ACHN (cell line): ENCODE measurements at regions not wholly inside any gene's neighbourhood (a gene's known extent, or its start where the extent isn't known, plus 50 kb on each side); places are given as distances from the start of the nearest gene placed in this dataset.
A peak's percentile ranks its signal among the peaks of the same experiment; 100 is the strongest.

Source experiments
- DNase-seq: peaks from one replicate; pipeline ENCODE4 v3.0.0-alpha.2; 2015
- in situ Hi-C: cut with HindIII; loops from 2 replicates; pipeline ENCODE4 v1.10.0; 2017; ENCODE audit warnings: low sequenced_read_pairs, low pct_ligation_motif_present, low pct_unique_long_range_greater_than_20kb

DNA sequence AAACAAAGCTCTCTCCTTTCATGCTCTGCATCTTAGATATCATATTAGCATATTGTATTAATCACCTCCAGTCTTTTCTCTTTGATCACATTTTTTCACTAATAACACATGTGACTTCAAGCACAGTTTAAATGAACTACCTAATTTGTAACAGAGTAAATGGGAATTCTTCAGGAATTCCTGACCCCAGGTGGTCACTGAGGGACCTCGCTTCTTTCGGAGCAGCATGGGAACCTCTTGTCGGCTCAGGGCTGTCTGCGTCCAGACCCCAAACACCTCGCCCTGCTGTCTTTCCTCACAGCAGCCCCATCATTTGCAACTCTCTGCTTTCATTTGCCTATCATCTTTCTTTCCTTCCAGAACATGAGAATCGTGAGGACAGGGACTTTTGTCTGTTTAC is 103.5 kb downstream of the DACT2 start:
- no peak for DNase-seq
- in situ Hi-C loops: no loop called here

DNA sequence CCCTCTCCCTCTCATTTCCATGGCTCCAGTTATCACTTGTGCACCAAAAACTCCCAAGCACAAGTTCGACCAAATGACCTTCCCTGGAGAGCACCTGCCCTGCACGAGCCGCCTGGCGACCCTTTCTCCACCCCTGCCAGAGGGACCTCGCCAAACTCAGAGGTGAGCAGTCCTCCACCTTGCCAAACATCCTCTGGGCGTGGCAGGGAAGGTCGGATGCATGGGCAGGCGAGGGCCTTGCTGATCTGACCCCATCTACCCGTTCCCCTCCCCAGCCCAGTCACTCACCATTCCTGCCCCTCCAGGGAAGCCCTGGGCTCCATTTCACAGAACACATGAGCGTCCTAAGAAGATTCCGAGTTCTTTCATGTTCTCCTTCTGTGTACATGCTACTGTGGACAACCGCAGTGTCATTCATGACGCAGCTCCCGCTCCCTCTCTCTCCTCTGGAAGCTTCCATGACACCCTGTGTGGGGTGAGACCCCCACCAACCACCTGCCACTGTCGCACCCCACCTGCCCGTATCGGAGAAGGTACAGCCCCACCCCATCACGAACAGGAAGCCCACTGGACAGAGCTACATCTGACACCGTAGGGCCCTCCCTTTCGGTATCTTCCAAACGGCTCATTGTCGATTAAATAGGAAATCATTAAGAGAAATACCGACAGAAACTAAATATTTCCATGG is 104.3 kb downstream of the DACT2 start:
- no peak for DNase-seq
- in situ Hi-C loops: no loop called here

DNA sequence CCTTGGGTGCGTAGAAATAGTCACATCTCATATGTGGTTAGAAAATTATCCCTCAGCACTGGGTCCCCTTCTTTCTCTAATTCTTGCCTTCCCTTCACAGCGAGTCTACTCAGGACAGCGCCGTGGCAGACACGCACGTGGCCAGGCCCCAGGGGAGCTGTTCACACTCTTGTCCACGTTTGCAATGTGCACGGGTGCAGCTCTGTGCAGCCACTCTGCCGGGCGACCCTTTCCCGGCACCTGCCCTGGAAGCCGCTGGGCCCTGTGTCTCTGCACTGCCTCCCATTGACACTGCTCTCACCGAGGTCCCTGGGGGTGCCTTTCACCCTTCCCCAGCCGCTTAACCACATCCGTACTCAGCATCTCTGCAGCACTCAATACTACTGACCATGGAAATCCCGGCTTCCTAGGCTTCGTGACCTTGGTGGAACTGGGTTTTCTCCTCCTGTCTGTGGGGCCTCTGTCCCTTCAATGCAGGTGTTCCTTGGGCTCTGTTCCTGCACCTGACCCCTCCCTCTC is 104.9 kb downstream of the DACT2 start:
- no peak for DNase-seq
- in situ Hi-C loops: no loop called here

DNA sequence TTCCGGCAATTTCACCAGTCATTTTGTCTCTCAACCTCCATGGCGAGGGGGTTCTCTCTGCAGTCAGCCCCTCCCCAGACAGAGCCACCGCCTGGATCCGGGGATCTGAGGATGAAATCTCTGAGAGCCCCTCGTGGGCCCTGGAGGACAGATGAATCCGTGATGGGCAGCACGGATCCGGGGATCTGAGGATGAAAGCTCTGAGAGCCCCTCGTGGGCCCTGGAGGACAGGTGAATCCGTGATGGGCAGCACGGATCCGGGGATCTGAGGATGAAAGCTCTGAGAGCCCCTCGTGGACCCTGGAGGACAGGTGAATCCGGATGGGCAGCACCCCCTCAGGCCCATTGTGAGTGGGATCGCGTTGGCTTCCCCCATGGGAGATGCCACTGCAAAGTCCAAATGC is 106.5 kb downstream of the DACT2 start:
- in situ Hi-C loops: no loop called here
- no peak for DNase-seq

DNA sequence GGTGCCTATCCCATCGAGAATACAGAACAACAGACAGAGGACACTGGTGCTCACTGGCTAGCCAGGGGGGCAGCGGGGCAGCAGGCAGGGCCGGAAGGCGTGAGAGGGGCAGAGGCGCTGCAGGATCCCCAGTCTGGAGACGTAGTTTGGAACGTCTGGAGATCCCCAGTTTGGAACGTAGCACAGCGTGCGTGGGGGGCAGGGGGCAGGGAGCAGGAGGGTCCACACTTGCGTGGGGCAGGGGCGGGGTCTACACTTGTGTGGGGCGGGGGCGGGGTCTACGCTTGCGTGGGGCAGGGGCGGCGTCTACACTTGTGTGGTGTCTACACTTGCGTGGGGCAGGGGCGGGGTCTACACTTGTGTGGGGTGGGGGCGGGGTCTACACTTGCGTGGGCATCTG is 107.2 kb downstream of the DACT2 start:
- no peak for DNase-seq
- in situ Hi-C loops: no loop called here

DNA sequence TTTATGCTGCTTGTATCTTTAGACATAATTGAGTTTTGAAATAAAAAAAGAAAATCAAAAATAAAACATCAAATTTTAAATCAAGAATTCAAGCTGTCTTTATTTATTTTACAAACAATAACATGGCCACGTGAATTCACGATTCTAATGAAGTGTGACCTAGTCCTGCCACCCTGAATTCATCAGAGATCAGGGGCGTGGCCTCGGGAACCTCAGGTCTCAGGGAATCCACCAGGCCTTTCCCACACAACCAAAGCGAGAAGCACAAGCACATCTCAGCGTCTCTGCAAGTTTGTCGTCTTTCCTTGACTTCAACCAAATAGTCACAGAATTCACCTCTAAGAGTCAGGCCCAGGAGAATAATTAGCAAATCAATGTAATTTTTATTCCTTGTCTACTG is 107.9 kb downstream of the DACT2 start:
- in situ Hi-C loops: no loop called here
- no peak for DNase-seq

DNA sequence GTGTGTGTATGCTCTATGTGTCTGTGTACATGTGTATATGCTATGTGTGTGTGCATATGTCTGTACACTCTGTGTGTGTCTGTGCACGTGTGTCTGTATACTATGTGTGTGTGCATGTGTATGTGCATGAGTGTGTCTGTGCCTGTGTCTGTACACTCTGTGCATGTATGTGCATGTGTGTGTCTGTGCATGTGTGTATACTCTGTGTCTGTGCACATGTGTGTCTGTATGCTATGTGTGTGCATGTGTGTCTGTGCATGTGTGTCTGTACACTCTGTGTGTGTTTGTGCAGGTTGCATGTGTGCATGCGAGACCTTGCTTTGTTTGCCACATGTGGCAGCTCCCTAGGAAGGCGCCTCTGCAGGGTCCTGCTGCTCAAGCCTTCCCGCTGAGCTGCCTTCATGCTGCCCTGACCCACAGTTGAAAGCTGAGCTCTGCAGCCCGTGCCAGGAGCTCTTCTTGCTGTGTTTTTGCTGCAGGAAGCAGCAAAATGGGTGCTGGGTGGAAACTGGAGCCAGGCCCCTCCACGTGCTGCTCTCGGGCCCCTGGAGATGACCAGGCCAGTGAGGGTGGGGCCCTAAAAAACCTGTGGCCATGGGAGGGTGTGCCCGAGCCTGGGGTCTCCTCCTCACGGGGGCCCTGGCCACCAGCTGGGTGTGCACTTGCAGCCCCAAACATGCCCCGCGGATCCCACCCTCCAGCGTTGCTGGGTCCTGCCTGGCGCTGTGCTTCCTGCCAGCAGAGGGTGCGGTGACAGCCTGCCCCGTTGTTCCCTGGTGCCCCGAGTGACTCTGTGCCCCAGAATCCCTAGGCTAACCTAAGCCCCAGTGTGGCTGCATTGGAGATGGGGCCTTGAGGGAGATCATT is 109.1 kb downstream of the DACT2 start:
- no peak for DNase-seq
- in situ Hi-C loops: no loop called here

DNA sequence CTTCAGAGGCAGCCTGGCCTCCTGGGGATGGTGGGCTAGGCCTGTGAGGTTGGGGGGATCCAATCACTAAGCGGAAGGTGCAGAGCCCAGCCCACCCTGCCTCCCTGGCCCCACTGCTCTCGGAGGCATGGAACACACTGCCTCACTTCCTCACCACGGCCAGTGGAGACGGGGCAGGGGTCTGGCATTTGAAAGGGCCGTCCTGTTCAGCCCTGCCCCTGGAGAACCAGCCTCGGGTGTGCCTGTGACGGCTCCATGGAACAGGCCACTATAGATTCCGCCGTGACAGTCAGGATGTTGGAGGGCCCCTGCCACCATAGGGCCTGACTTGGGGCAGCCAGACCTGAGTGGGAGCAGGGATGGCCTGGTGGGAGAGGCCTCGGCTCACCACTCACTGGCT is 110.2 kb downstream of the DACT2 start:
- no peak for DNase-seq
- in situ Hi-C loops: no loop called here

DNA sequence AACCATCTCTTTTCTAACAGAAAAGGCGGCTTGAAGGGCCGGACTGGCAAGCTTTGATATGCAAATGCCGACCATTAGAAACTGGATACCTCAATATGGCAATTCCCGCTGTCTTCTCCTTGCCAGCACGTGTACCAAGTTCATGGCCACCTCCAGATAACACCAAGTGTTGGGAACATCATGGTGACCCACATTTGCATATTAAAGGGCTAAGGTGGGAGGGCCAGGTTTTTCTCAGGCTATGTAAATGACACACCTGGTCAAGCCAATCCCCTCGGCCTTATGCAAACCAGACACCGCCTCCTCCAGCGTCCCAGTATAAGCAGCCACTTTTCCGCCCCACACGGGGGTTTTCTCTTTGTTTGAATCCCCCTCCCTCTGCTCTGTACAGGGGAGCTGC is 110.7 kb downstream of the DACT2 start:
- DNase-seq: no peak
- in situ Hi-C loops: no loop called here

DNA sequence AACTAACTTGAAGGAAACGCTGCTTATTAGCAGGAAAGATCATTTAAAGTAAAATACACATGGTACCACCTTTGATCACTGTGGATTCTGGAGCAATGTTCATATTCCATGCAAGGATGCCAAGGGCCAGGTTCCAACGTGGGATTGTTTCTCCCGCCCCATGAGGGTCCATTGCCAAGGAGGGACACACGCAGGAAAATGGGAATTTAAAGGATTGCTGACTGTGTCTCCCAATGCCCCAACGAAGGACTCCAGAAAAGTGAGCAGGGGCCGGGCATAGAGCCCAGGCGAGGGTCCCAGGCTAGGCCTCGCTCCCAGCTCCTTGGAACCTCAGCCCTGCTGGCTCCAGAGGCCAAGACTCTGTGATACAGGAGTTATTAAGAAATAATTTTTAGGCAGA is 111.2 kb downstream of the DACT2 start:
- no peak for DNase-seq
- in situ Hi-C loops: no loop called here

DNA sequence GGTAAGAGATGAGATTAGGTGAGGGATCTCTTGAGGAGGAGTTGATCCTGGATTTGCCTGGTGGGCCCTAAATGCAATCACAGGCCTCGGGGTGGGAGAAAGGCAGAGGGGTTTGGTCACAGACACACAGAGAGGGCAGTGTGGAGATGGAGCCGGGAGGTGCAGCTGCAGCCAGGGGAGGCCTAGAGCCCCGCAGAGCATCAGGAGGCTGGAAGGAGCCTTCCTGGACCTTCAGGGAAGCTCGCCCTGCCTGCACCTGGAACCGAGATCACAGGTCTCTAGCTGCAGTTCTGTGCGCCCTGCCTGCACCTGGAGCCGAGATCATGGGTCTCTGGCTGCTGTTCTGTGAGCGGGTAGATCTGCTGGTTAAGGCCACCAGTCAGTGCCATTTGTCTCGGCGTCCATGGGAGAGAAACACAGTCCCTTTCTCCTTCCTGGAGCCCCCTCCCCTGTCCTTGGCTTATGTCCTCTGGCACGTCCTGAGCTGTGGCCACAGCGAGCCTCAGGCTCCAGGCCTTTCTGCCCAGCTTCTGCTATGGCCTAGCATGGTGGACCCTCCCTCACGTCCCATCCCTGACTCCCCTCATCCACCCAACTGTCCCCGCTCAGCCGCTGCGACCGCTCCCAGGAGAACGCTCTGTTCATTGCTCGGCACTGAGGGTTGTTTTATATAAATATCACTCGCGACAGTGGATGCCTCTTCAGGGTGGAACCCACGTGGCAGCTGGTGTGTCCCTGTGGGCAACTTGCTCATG is 112.0 kb downstream of the DACT2 start:
- DNase-seq: no peak
- in situ Hi-C loops: no loop called here

DNA sequence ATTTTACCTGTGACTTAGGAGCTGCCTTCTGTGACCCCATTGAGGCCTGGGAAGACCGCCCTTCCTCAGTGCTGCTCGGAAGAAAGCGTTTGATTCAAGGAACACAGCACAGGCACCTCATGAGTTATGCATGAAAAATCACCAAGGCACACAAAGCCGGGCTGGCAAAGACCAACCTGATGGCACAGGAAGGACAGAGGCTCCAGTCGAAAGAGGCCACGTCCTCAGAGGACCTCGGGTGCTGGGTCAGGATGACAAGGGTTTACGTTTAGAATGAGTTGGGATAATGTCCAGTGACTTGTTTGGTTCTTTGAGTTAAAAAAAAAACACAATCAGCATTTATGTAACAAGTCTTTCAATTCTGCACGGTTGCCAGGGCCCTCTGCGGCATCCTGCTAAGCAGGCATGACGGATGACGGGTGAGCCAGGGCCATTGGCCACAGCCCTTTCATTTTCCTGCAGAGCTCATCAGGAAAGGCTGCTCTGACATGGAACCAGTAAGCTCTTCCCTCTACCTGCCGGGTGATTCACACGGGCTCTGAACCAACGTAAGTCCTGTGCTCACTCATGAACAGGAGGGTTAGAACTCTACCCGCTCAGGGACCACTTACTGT is 112.8 kb downstream of the DACT2 start:
- in situ Hi-C loops: no loop called here
- DNase-seq: no peak

DNA sequence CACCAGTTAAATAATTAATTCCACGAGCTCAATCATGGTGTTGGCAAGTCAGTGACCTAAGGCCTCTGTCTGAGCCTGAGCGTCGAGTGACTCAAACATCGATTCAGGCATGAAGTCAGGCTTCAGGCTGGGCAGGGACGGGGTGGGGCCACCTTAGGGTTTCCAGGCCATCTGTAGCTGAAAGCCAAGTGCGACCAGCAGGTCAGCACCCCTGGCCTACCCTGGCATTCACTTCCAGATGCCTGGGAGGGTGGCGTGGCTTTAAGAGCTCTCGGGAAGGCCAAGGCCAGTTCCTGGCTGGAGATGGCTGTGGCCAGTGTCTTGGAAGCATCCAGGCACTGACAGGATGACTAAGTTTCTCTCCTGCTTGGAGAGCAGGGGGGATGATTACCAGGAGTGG is 113.4 kb downstream of the DACT2 start:
- DNase-seq: peak; percentile 3
- in situ Hi-C loops: no loop called here

DNA sequence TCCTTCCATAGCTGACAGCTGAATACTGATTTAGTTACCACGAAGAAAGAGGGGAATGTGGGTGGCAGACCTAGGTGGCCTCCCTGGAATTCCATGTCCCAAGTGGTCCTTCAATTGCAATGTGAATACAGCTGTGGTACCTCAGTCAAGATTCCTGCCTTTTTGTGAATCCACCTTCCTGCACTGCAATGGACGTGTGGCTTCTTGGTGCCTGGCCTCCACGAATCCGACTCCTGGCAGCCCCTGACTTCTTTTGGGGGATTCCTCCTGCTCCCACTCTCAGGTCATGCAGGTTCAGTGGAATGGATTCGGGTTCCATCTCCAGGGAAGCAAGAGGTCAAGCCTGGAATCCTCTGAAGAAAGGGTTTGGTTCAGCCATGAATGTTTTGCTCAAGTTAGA is 117.8 kb downstream of the DACT2 start:
- DNase-seq: no peak
- in situ Hi-C loops: no loop called here

DNA sequence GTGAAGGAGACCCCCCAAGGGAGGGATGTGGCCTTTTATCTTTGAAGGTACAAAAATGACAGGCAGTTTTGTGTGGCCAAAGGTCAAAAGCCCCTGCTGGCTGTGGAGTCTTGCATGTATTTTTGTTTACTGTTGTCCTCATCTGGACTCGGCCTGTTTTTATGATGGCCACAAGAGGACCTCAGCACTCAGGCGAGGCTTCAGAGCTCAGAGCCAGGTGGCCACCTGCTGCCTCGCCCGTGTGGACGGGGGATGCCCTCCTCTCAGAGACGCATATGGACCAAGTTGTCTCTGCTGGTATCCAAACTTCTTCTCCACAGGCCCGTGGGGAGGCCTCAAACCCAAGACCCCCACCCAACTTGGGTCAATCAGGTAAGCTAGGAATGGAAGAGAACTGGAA is 118.2 kb downstream of the DACT2 start:
- DNase-seq: no peak
- in situ Hi-C loops: no loop called here

DNA sequence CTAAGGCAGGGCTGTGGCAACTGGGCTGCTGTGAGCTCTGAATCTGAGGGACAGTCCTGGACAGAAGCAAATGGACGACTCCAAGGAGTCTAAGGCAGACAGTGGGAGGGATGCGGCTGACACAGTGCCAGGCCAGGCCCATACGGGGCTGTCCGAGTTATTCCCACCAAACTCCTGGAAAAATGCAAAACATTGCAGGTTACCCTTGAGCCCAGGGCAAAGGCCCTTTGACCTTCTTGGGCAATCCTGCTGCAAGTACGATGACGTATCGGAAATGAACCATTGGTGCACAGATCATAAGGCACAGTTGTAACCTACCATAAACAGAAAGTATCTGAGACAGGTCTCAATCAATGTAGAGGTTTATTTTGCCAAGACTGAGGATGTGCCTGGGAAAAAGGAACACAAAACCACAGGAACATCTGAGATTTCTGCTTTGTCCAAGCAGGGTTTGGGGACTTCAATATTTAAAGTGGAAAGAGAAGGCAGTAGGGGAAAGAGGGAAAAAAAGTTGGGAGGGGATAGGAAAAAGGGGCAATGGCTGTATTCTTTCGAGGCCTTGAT is 118.9 kb downstream of the DACT2 start:
- in situ Hi-C loops: no loop called here

DNA sequence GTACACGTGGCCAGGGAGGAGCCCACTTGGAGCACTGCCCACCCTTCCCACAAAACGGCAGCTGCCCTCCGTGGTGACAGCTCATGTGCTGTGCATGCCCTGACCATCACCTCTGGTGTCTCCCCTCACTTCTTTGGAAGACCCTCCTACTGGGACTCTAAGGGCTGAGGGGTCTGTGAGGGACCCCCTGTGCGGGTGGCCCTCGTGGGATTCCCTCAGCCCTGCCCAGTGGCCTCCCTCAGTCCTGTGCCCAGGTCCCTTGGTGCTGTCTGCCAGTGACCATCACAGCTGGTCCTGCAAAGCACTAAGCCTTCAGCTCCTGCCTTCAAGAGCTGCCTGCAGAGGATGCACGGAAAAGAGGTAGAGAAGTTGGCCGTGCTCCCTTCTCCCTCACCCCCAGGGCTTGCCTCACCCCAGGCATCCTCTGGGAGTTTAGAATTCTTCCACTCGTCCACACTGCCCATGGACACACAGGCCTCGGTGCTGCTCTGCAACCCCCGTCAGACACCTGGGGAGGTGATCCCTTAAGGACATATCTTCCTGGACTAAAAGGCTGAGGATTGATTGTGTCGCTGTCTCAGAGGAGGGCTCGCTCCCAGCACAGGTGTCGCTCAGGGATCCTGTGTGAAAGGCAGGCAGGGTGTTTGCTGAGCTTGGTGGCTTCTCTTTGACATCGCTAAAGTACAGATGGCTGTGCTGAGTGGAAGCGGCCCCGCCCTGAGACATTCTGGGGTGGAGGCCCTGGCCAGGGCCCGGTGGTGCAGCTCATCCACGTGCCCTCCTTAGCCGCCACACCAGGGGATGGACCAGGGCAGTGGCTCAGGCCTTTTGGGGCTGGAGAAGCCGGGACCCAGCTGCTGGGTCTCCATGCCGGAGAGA is 119.5 kb upstream of the FRMD1 start:
- no peak for DNase-seq
- in situ Hi-C loops: no loop called here

More for the DNA sequence above, 118.9 kb downstream of the DACT2 start:
- no peak for DNase-seq
